ENCODE measurements at regions not wholly inside any gene's neighbourhood (a gene's known extent, or its start where the extent isn't known, plus 50 kb on each side); places are given as distances from the start of the nearest gene placed in this dataset.
"Not testable (repeated sequence)": the region's sequence is repeated elsewhere in the genome, so short reads cannot be mapped to it uniquely, and the experiment has no call there.

GRCh38 chr6:128595544-128595943, 75.1 kb upstream of the PTPRK start:
- no peak for ATAC-seq

DNA sequence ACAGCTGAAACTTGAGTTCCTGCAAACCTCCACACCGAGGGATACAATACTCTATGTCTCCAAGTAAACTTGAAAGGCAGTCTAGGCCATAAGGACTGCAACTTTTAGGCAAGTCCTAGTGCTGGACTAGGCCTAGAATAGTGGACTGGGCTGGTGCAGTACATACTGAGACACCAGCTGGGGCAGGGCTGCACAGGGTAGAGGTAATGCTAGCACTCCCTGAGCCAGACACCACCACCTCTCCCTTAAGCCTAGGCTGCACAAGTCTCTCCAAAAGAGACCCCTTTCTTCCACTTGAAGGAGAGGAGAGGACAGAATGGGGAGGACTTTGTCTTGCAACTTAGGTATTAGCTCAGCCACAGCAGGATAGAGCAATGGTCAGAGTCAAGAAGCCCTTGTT, 65.7 kb upstream of the PTPRK start:
- no peak for ATAC-seq

DNA sequence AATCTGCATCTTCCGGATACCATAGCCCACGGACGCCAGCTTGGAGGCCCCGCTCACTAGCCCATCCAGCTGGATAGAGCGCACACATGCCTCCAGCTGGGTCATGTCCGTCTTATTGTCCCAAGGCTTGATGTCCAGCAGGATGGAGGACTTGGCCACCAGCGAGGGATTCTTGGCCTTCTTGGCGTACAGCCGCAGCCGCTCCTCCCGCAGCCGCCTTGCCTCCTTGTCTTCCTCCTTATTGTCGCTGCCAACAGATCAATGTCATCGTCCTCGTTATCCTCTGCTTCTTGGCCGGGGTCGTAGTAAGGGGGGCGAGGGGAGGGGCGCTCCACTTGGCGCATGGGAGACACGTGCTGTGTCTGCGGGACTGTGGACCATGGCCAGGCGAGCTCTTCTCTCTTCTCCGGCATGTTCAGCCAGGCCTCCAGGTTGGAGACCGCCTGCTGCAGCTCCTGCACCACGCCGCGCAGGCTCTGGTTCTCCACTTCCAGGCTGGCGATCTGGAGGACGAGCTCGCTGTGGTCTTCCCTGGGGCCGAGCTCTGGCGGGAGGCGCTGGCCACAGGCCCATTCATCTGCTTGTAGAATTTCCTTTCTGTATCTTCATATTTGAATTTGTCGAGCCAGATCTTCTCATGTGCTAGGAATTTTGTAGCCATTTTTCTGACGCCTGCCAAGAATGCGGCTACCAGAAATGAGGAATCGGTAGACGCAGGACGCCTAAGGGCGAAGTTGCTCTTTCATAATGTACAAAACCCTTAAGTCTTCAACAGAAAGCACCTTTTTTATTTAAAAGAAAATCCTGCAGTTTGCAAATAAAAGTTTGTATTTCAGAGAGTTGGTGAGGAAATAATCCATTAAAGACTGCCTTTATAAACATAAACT, 60.1 kb upstream of the PTPRK start:
- no peak for ATAC-seq

- not testable (repeated sequence) for ATAC-seq
These were observed 54.9 kb upstream of the PTPRK start for GRCh38 chr6:128575254-128575653.

GRCh38 chr6:128574402-128574801, 54.0 kb upstream of the PTPRK start:
- ATAC-seq, result no peak

DNA sequence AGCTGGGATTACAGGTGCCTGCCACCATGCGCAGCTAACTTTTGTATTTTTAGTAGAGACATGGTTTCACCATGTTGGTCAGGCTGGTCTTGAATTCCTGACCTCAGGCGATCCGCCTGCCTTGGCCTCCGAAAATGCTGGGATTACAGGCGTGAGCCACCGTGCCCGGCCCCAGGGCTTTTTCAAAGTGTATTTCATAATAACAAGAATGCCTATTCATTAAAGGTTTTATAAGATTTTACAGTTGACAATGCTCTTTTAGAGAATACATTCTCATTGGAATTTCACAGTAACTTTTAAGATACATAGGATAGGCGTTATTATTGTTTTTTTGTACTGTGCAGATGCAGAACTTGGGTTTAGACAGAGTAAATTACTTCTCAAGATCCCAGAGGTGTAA, 52.6 kb upstream of the PTPRK start:
- no peak for ATAC-seq

GRCh38 chr6:128572294-128572693, 51.9 kb upstream of the PTPRK start:
- ATAC-seq, result no peak

GRCh38 chr6:128570680-128571063, 50.3 kb upstream of the PTPRK start:
- ATAC-seq, result no peak

GRCh38 chr6:128569732-128570679, 49.6 kb upstream of the PTPRK start:
- ATAC-seq, result no peak

All from activated CD4-positive, CD25-positive, alpha-beta regulatory T cell treated with anti-CD3 and anti-CD28 coated beads, Interleukin-2, amount 50 U/mL, for 24 hours (primary cell).